ENCODE measurements at regions not wholly inside any gene's neighbourhood (a gene's known extent, or its start where the extent isn't known, plus 50 kb on each side); places are given as distances from the start of the nearest gene placed in this dataset.

DNA sequence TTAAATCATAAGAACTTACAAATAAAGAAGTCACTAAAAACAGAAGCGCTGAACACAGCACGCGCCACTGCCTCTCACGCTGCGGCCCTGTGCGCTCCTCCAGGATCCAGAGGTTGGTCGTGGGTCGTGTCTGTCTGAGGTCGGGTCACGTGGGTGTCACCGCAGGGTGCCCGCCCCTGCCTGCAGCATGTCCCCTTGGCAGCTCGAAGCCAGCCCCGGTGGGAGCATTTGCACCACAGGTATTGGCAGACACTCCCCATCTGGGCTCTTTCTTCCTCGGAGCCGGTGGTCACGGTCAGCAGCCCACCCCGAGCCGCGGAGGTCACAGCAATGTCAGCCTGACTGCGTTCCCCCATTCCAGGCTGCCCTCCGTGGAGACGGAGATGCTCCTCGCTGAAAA lies 88.6 kb downstream of the PDGFA start:
- POLR2A ChIA-PET = no interaction called here
- no peak overlapping the region for H2AFZ ChIP-seq (ENCODE audit: low read depth, low read length)
- no peaks in the 10 kb centered on the region for H4K20me1 ChIP-seq (replicated peaks; ENCODE audit: control insufficient read depth, extremely low read depth, insufficient read depth, low read length)
- intact Hi-C loops (cut with micrococcal nuclease) (no loop called here), dilution Hi-C loops (cut with MboI; ENCODE audit: extremely low pct_ligation_motif_present, low sequenced_read_pairs) (no loop called here)
- BruUV-seq (replicated peaks) = no TSS peak
- no peak overlapping the region for H3K4me2 ChIP-seq (ENCODE audit: insufficient read depth, low read length)
- H3K4me1 ChIP-seq (ENCODE audit: control insufficient read depth, extremely low read depth, insufficient read depth, low read length) = peaks cover 8% of the 10 kb centered on the region
- TF ChIP-seq EZH2 (IDR thresholded peaks at IDR 0.05; ENCODE audit: borderline replicate concordance, low read depth, low read length, severe bottlenecking) (no peak), JUN (IDR thresholded peaks at IDR 0.05; ENCODE audit: borderline replicate concordance, insufficient read depth, insufficient read length, low read depth) (no peak), POLR2A (IDR thresholded peaks at IDR 0.05; ENCODE audit: low read depth, low read length) (no peak), GATA2 (IDR thresholded peaks at IDR 0.05; ENCODE audit: insufficient read depth, insufficient read length, low read depth, low read length) (no peak), POLR2AphosphoS5 (IDR thresholded peaks at IDR 0.05; ENCODE audit: insufficient read depth, low read depth, low read length) (no peak), MYC (IDR thresholded peaks at IDR 0.05; ENCODE audit: low read depth, low read length) (no peak), FOS (IDR thresholded peaks at IDR 0.05; ENCODE audit: borderline replicate concordance, insufficient read depth, low read length) (no peak)
- TF ChIP-seq, protein P1, sequence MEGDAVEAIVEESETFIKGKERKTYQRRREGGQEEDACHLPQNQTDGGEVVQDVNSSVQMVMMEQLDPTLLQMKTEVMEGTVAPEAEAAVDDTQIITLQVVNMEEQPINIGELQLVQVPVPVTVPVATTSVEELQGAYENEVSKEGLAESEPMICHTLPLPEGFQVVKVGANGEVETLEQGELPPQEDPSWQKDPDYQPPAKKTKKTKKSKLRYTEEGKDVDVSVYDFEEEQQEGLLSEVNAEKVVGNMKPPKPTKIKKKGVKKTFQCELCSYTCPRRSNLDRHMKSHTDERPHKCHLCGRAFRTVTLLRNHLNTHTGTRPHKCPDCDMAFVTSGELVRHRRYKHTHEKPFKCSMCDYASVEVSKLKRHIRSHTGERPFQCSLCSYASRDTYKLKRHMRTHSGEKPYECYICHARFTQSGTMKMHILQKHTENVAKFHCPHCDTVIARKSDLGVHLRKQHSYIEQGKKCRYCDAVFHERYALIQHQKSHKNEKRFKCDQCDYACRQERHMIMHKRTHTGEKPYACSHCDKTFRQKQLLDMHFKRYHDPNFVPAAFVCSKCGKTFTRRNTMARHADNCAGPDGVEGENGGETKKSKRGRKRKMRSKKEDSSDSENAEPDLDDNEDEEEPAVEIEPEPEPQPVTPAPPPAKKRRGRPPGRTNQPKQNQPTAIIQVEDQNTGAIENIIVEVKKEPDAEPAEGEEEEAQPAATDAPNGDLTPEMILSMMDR (IDR thresholded peaks at IDR 0.05; ENCODE audit: extremely low read depth in 1 of 2, insufficient read depth in 1 of 2, low read depth in 1 of 2, low read length in 2 of 2) = no peak
- TF ChIP-seq, protein P2, sequence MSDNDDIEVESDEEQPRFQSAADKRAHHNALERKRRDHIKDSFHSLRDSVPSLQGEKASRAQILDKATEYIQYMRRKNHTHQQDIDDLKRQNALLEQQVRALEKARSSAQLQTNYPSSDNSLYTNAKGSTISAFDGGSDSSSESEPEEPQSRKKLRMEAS (IDR thresholded peaks at IDR 0.05; ENCODE audit: insufficient read depth, insufficient read length) = no peak
- H3K36me3 ChIP-seq (ENCODE audit: control insufficient read depth in 2 of 2, extremely low read depth in 1 of 2, insufficient read depth in 2 of 2, low read length in 2 of 2) = no peaks in the 10 kb centered on the region
- no peak overlapping the region for H3K27ac ChIP-seq (ENCODE audit: insufficient read depth, low read depth, low read length)
- CTCF ChIA-PET = interaction anchor here (0.7 to 1.9 kb wide), 5 partner anchors 11 to 98 kb away, joined by 3 to 8 read pairs (median 3); no protein-coding TSS in a partner anchor
- no peak for DNase-seq (ENCODE audit: low read depth, low spot score)
- FAIRE-seq = no peak
- H3K9me3 ChIP-seq (replicated peaks; ENCODE audit: control insufficient read depth, insufficient read depth, low read length) = no peaks in the 10 kb centered on the region
- no peak overlapping the region for H3K9ac ChIP-seq (replicated peaks; ENCODE audit: extremely low read depth, insufficient read depth, low read length)
- H3K4me3 ChIP-seq (replicated peaks in 1 of 3; ENCODE audit: insufficient read depth in 1 of 3, low read depth in 1 of 3, low read length in 3 of 3) = no peak overlapping the region
- no peaks in the 10 kb centered on the region for H3K27me3 ChIP-seq (ENCODE audit: control insufficient read depth in 2 of 2, insufficient read depth in 2 of 2, low read length in 2 of 2)
- no peaks in the 10 kb centered on the region for H3K79me2 ChIP-seq (ENCODE audit: control insufficient read depth, insufficient read depth, low read length)
- no peaks in the 10 kb centered on the region for H3K9me1 ChIP-seq (replicated peaks; ENCODE audit: control insufficient read depth, extremely low read depth, insufficient read depth, low read length)

All from endothelial cell of umbilical vein (primary cell).